HepG2 (cell line): ENCODE measurements at regions not wholly inside any gene's neighbourhood (a gene's known extent, or its start where the extent isn't known, plus 50 kb on each side); places are given as distances from the start of the nearest gene placed in this dataset.

Experiments
- ATAC-seq: fragments of 200-7000 bp; cut with Tn5 transposase; 3 replicates; pipeline ENCODE4 v1.9.1; 2020; ENCODE audit warnings: mild to moderate bottlenecking, moderate library complexity
- BruUV-seq: library from RNA; stranded (reverse); fragments of 400-500 nt; replicated peaks from 2 replicates; lab custom pipeline; 2021; lab: Mats Ljungman, UMichigan
- CTCF ChIA-PET: fragments of 300-600 bp; formaldehyde crosslinking; extraction: SDS; loops from one replicate; lab custom pipeline; 2021; ENCODE audit warnings: low total read pairs, inconsistent platforms, low intra/inter-chr PET ratio; lab: Yijun Ruan, JAX
- POLR2A ChIA-PET: fragments of 350-600 bp; sonication (Branson Sonifier 250); formaldehyde crosslinking; loops from one replicate; lab custom pipeline; 2020; ENCODE audit warnings: antibody characterized with exemption, inconsistent platforms; lab: Yijun Ruan, JAX
- DNase-seq: peaks from one replicate; pipeline ENCODE4 v3.0.0-alpha.2; 2015; ENCODE audit warnings: low spot score
- FAIRE-seq: peaks from 3 replicates; lab custom pipeline; 2011; peaks lifted over from hg19 to GRCh38; lab: Jason Lieb, UNC
- H2AFZ ChIP-seq: one replicate; pipeline ENCODE4 v1.6.1; 2011; ENCODE audit warnings: low read length, inconsistent platforms
- H3K27ac ChIP-seq: fragments of 300-600 bp; 3 replicates; pipeline ENCODE4 v1.8.0; 2011; ENCODE audit warnings: mixed run types, mild to moderate bottlenecking, mixed read lengths, low read length, inconsistent platforms; ENCODE audit not compliant: insufficient read depth; ENCODE audit errors: extremely low read length
- H3K27me3 ChIP-seq, 2 experiments: fragments of 200-600 bp in 1 of 2; 2 replicates in 1 of 2; 3 replicates in 1 of 2; pipeline versions ENCODE4 v1.6.0 to v1.8.0; 2011; ENCODE audit warnings: low read length in 2 of 2, mild to moderate bottlenecking in 2 of 2, moderate library complexity in 2 of 2, inconsistent platforms in 1 of 2; ENCODE audit not compliant: insufficient read depth in 2 of 2, control insufficient read depth in 1 of 2
- H3K36me3 ChIP-seq, 2 experiments: fragments of 200-600 bp in 1 of 2; replicated peaks in 1 of 2; 2 replicates in 1 of 2; 3 replicates in 1 of 2; pipeline versions ENCODE4 v1.5.1 to v1.8.0; 2011; ENCODE audit warnings: low read length in 2 of 2, inconsistent platforms in 1 of 2; ENCODE audit not compliant: insufficient read depth in 2 of 2, control insufficient read depth in 1 of 2
- H3K4me1 ChIP-seq: 2 replicates; pipeline ENCODE4 v1.5.1; 2012; ENCODE audit warnings: low read length, inconsistent platforms; ENCODE audit not compliant: insufficient read depth
- H3K4me2 ChIP-seq: 2 replicates; pipeline ENCODE4 v1.6.0; 2011; ENCODE audit warnings: low read depth, low read length, inconsistent platforms
- H3K4me3 ChIP-seq, 3 experiments: fragments of 200-600 bp in 1 of 3; sonication (generic), shearing (Covaris generic) in 1 of 3; replicated peaks in 1 of 3; 2 replicates each; pipeline ENCODE4 v1.5.1; 2011 to 2016; ENCODE audit warnings: low read length in 3 of 3, inconsistent platforms in 2 of 3, low read depth in 2 of 3, mild to moderate bottlenecking in 2 of 3, control low read depth in 1 of 3, mixed read lengths in 1 of 3; ENCODE audit not compliant: insufficient read depth in 1 of 3
- H3K79me2 ChIP-seq: one replicate; pipeline ENCODE4 v1.6.1; 2011; ENCODE audit warnings: low read length, inconsistent platforms; ENCODE audit not compliant: insufficient read depth
- H3K9ac ChIP-seq: 2 replicates; pipeline ENCODE4 v1.6.0; 2011; ENCODE audit warnings: mild to moderate bottlenecking, low read depth, low read length, inconsistent platforms; ENCODE audit not compliant: insufficient read depth
- H3K9me3 ChIP-seq: 2 replicates; pipeline ENCODE4 v1.5.1; 2012; ENCODE audit warnings: mild to moderate bottlenecking, low read length
- H4K20me1 ChIP-seq: 2 replicates; pipeline ENCODE4 v1.6.0; 2011; ENCODE audit warnings: inconsistent platforms, mild to moderate bottlenecking, low read length, moderate library complexity; ENCODE audit not compliant: insufficient read depth
- ARID2 ChIP-seq: sonication (generic); formaldehyde crosslinking; IDR thresholded peaks from 2 replicates; pipeline ENCODE4 v1.8.1; 2022; ENCODE audit warnings: mild to moderate bottlenecking, missing genetic modification reagents, borderline replicate concordance
- CBX1 ChIP-seq: IDR thresholded peaks from one replicate; pipeline ENCODE4 v1.6.1; 2016; ENCODE audit warnings: antibody characterized with exemption, low read depth
- FOXC1 ChIP-seq: sonication (generic); formaldehyde crosslinking; IDR thresholded peaks from 2 replicates; pipeline ENCODE4 v1.8.0; 2022; ENCODE audit warnings: mild to moderate bottlenecking, missing genetic modification reagents, borderline replicate concordance
- NFE2L1 ChIP-seq: sonication (generic); formaldehyde crosslinking; IDR thresholded peaks from 2 replicates; pipeline ENCODE4 v1.4.0; 2020; ENCODE audit warnings: missing genetic modification reagents, mild to moderate bottlenecking, borderline replicate concordance
- NFRKB ChIP-seq: fragments of 450-650 bp; IDR thresholded peaks from 2 replicates; pipeline ENCODE4 v1.6.1; 2017
- PHB2 ChIP-seq: fragments of 450-650 bp; IDR thresholded peaks from 2 replicates; pipeline ENCODE4 v1.6.1; 2018; ENCODE audit not compliant: partially characterized antibody
- RBFOX2 ChIP-seq: fragments of 200-400 bp; formaldehyde crosslinking; IDR thresholded peaks from 2 replicates; pipeline ENCODE4 v1.6.1; 2017; ENCODE audit warnings: low read depth, mild to moderate bottlenecking, low read length
- SMAD3 ChIP-seq: sonication (generic); formaldehyde crosslinking; IDR thresholded peaks from 2 replicates; pipeline ENCODE4 v1.4.0; 2020; ENCODE audit warnings: missing genetic modification reagents
- SRF ChIP-seq: IDR thresholded peaks from 2 replicates; pipeline ENCODE4 v1.6.1; 2011; ENCODE audit warnings: mild to moderate bottlenecking, low read depth, low read length, moderate library complexity
- ZFAT ChIP-seq: sonication (generic); formaldehyde crosslinking; conservative IDR thresholded peaks from 2 replicates; pipeline ENCODE4 v1.8.1; 2023; ENCODE audit warnings: missing genetic modification reagents, inconsistent platforms
- ZKSCAN5 ChIP-seq: sonication (generic); formaldehyde crosslinking; IDR thresholded peaks from 2 replicates; pipeline ENCODE4 v1.5.1; 2020; ENCODE audit warnings: mild to moderate bottlenecking, missing genetic modification reagents
- WGBS: methylation state at CpG from one replicate; pipeline ENCODE4 v1.1.6; 2017; ENCODE audit warnings: low lambda C conversion rate; 5-methylcytosine and 5-hydroxymethylcytosine counted together
- in situ Hi-C: cut with HindIII; loops from 2 replicates; pipeline ENCODE4 v1.10.0; 2017; ENCODE audit warnings: low pct_unique_long_range_greater_than_20kb; ENCODE audit not compliant: extremely low pct_ligation_motif_present
- intact Hi-C: fragments of 100-400 bp; cut with micrococcal nuclease; formaldehyde crosslinking; loops from one replicate; pipeline ENCODE4 v1.10.0; 2022; ENCODE audit not compliant: unreplicated experiment
- TF ChIP-seq, protein P1 (sequence below): sonication (generic); formaldehyde crosslinking; IDR thresholded peaks from 2 replicates; pipeline ENCODE4 v1.5.0; 2020; ENCODE audit warnings: missing genetic modification reagents

GRCh38 chr20:51183451-51183850 is 160.5 kb upstream of the KCNG1 start (continued):
- TF ChIP-seq, protein P1, sequence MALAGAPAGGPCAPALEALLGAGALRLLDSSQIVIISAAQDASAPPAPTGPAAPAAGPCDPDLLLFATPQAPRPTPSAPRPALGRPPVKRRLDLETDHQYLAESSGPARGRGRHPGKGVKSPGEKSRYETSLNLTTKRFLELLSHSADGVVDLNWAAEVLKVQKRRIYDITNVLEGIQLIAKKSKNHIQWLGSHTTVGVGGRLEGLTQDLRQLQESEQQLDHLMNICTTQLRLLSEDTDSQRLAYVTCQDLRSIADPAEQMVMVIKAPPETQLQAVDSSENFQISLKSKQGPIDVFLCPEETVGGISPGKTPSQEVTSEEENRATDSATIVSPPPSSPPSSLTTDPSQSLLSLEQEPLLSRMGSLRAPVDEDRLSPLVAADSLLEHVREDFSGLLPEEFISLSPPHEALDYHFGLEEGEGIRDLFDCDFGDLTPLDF (CRISPR knock-in tag), result no peak
- TF ChIP-seq RBFOX2, result no peak
- no peak for TF ChIP-seq FOXC1 (CRISPR knock-in tag)

GRCh38 chr20:51182571-51182970 is 159.7 kb upstream of the KCNG1 start:
- no peaks in the 10 kb centered on the region for H3K79me2 ChIP-seq
- intact Hi-C loops, result no loop called here
- no peak for DNase-seq
- BruUV-seq, result no TSS peak
- H3K27ac ChIP-seq, result no peak overlapping the region
- no peak overlapping the region for H3K4me3 ChIP-seq
- no peaks in the 10 kb centered on the region for H3K9me3 ChIP-seq
- FAIRE-seq, result no peak
- peaks cover 0 to 7% of the 10 kb centered on the region in 2 experiments; a peak in 1 of 5 replicates for H3K27me3 ChIP-seq
- no peak overlapping the region for H3K9ac ChIP-seq
- no peak for ATAC-seq
- H3K4me2 ChIP-seq, result no peak overlapping the region
- 22% methylated on average over 6 of the region's 6 CpGs for WGBS
- ChIA-PET CTCF (no interaction called here), POLR2A (no interaction called here)
- no peaks in the 10 kb centered on the region for H4K20me1 ChIP-seq
- no peaks in the 10 kb centered on the region for H3K4me1 ChIP-seq
- TF ChIP-seq ARID2 (CRISPR knock-in tag) (no peak), PHB2 (no peak), ZKSCAN5 (CRISPR knock-in tag) (no peak), ZFAT (no peak), NFE2L1 (no peak), SRF (no peak), CBX1 (no peak), SMAD3 (CRISPR knock-in tag) (no peak), NFRKB (no peak)
- no peak overlapping the region for H2AFZ ChIP-seq
- in situ Hi-C loops, result no loop called here
- no peaks in the 10 kb centered on the region for H3K36me3 ChIP-seq
